ENCODE measurements at regions not wholly inside any gene's neighbourhood (a gene's known extent, or its start where the extent isn't known, plus 50 kb on each side); places are given as distances from the start of the nearest gene placed in this dataset.

DNA sequence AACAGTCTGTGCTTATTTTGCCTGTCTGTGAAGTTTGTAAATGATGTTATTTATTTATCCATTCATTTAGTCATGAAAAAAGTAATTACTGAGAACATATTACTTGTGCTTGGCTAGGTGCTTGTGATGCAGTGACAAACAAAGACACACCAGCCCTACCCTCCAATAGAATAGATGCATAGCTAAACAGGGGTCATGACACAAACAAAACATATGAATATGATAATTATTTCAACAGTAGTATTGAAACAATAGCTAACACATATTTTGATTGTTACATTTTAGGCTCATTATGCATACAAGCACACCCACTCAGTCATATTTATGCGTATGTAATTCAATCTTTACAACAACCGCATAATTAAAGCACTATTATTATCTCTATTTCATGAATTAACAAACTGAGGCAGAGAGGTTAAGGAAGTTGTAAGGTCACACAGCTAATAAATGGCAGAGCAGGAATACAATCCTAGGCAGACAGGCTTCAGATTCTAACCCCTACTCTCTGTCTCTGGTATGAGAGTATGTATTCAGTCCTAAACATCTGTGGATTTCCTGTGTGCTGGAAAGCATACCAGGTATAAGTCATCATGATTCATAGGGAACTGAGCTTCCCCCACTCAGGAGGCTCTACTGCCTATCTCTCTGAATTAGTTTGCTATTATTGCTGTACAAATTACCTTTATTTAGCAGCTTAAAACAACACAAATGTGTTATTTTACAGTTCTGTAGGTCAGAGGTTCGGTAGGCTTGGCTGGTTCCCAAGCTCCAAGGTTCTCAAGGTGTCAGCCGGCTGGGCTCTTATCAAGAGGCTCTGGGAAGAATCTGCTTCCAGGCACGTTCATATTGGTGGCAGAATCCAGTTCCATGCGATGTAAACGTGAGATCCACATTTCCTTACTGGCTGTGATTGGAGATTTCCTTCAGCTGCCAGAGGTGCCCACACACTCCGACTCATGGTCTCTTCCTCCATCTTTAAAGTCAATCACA, 509.4 kb downstream of the GALC start:
- H2BK5ac ChIP-seq (ENCODE audit: low read depth, low read length, poor library complexity, severe bottlenecking): no peak overlapping the region
- intact Hi-C loops (cut with micrococcal nuclease): no loop called here
- no peak overlapping the region for H3K18ac ChIP-seq (ENCODE audit: low read depth, low read length)
- DNase-seq: peak; percentile 63
- H3K27me3 ChIP-seq (ENCODE audit: control insufficient read depth, insufficient read depth, low read length): no peaks in the 10 kb centered on the region
- BruUV-seq (replicated peaks): no TSS peak
- H3K56ac ChIP-seq (ENCODE audit: extremely low read depth, insufficient read depth, low read length): no peak overlapping the region
- H3K27ac ChIP-seq (ENCODE audit: insufficient read depth, low read length): no peak overlapping the region
- H3K23ac ChIP-seq (ENCODE audit: low read depth, low read length): no peak overlapping the region
- no peaks in the 10 kb centered on the region; the same call in none of the 2 replicates for H3K9me3 ChIP-seq (ENCODE audit: control insufficient read depth, insufficient read depth, low read length)
- H3K14ac ChIP-seq (replicated peaks; ENCODE audit: low read depth, low read length): no peak overlapping the region
- no peaks in the 10 kb centered on the region for H3K4me1 ChIP-seq (ENCODE audit: control insufficient read depth, insufficient read depth, low read length)
- H2AK5ac ChIP-seq (ENCODE audit: low read depth, low read length): no peak overlapping the region
- no peak overlapping the region for H4K5ac ChIP-seq (ENCODE audit: low read depth, low read length)
- no peaks in the 10 kb centered on the region for H4K20me1 ChIP-seq (ENCODE audit: insufficient read depth, low read length)
- H3K36me3 ChIP-seq (ENCODE audit: control insufficient read depth, insufficient read depth, low read length): no peaks in the 10 kb centered on the region
- no peak overlapping the region for H3K9ac ChIP-seq (ENCODE audit: low read depth, low read length)
- ATAC-seq (ENCODE audit: low read depth): 0 out of 2 replicates have a peak, but pooled peaks have one; percentile 11
- dilution Hi-C loops (cut with HindIII; ENCODE audit: low sequenced_read_pairs, unreplicated experiment): no loop called here
- 0 out of 2 replicates have a peak overlapping the region, but pooled peaks have one; percentile 32 for H2BK120ac ChIP-seq (ENCODE audit: low read depth, low read length)
- peak overlapping the region; percentile 37; the same call in 1 of the 2 replicates for H3K4ac ChIP-seq (ENCODE audit: low read depth, low read length)
- no peak overlapping the region for H4K8ac ChIP-seq (ENCODE audit: low read depth in 2 of 2, low read length in 2 of 2)
- H3K4me2 ChIP-seq (ENCODE audit: low read depth, low read length): no peak overlapping the region
- H2BK15ac ChIP-seq (ENCODE audit: low read depth, low read length): 0 out of 3 replicates have a peak overlapping the region, but pooled peaks have one; percentile 25
- CTCF ChIA-PET: no interaction called here
- H3K79me1 ChIP-seq (ENCODE audit: low read depth in 1 of 2, low read length in 2 of 2): no peaks in the 10 kb centered on the region
- H2AK9ac ChIP-seq (replicated peaks; ENCODE audit: low read depth, low read length, poor library complexity): no peak overlapping the region
- H3K9me1 ChIP-seq (ENCODE audit: insufficient read depth, low read length): no peaks in the 10 kb centered on the region
- WGBS, 2 experiments (ENCODE audit: extremely low coverage in 2 of 2, insufficient read length in 1 of 2): 56% methylated on average over 3 of the region's 8 CpGs; no CpG with 5 or more reads in 1 of the 2 experiments
- H2AFZ ChIP-seq (replicated peaks; ENCODE audit: low read length, poor library complexity): peak overlapping the region; percentile 66
- in situ Hi-C loops (cut with MboI; ENCODE audit: low sequenced_read_pairs): no loop called here
- H3K4me3 ChIP-seq (ENCODE audit: insufficient read depth, low read depth, low read length): no peak overlapping the region
- POLR2A ChIA-PET (ENCODE audit: unreplicated experiment): interaction anchor here (0.6 kb wide), 1 partner anchor 116 kb away, joined by 4 read pairs; no protein-coding TSS in a partner anchor
- H2BK20ac ChIP-seq (ENCODE audit: low read depth, low read length): no peak overlapping the region
- H4K91ac ChIP-seq (ENCODE audit: insufficient read depth, low read depth, low read length): no peak overlapping the region
- no peak for TF ChIP-seq CHD1 (IDR thresholded peaks at IDR 0.05; ENCODE audit: low read depth, low read length)
- TF ChIP-seq MAZ (IDR thresholded peaks at IDR 0.05; ENCODE audit: borderline replicate concordance, low read depth, low read length): no peak
- no peak for TF ChIP-seq RAD21 (IDR thresholded peaks at IDR 0.05; ENCODE audit: low read length)
- TF ChIP-seq BHLHE40 (IDR thresholded peaks at IDR 0.05; ENCODE audit: low read depth, low read length): no peak
- TF ChIP-seq FOS (IDR thresholded peaks at IDR 0.05; ENCODE audit: low read depth, low read length): no peak
- no peak for TF ChIP-seq NFE2L2 (IDR thresholded peaks at IDR 0.05; ENCODE audit: low read depth, low read length)
- TF ChIP-seq MXI1 (IDR thresholded peaks at IDR 0.05; ENCODE audit: borderline replicate concordance, low read depth, low read length): no peak
- TF ChIP-seq, protein P1, sequence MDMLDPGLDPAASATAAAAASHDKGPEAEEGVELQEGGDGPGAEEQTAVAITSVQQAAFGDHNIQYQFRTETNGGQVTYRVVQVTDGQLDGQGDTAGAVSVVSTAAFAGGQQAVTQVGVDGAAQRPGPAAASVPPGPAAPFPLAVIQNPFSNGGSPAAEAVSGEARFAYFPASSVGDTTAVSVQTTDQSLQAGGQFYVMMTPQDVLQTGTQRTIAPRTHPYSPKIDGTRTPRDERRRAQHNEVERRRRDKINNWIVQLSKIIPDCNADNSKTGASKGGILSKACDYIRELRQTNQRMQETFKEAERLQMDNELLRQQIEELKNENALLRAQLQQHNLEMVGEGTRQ (IDR thresholded peaks at IDR 0.05; ENCODE audit: low read depth, low read length): no peak
- TF ChIP-seq, protein P2, sequence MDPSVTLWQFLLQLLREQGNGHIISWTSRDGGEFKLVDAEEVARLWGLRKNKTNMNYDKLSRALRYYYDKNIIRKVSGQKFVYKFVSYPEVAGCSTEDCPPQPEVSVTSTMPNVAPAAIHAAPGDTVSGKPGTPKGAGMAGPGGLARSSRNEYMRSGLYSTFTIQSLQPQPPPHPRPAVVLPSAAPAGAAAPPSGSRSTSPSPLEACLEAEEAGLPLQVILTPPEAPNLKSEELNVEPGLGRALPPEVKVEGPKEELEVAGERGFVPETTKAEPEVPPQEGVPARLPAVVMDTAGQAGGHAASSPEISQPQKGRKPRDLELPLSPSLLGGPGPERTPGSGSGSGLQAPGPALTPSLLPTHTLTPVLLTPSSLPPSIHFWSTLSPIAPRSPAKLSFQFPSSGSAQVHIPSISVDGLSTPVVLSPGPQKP (IDR thresholded peaks at IDR 0.05; ENCODE audit: borderline replicate concordance, low read depth, low read length): no peak
- no peak for TF ChIP-seq MAFK (IDR thresholded peaks at IDR 0.05; ENCODE audit: low read depth, low read length)
- no peak for TF ChIP-seq RFX5 (IDR thresholded peaks at IDR 0.05; ENCODE audit: low read depth, low read length)
- TF ChIP-seq RCOR1 (IDR thresholded peaks at IDR 0.05; ENCODE audit: insufficient replicate concordance, low read length): no peak
- no peak for TF ChIP-seq CEBPB (IDR thresholded peaks at IDR 0.05; ENCODE audit: low read depth, low read length)

Measured in IMR-90 (cell line).